Brain microvascular endothelial cell (primary cell): ENCODE measurements at regions not wholly inside any gene's neighbourhood (a gene's known extent, or its start where the extent isn't known, plus 50 kb on each side); places are given as distances from the start of the nearest gene placed in this dataset.

Source experiments
- DNase-seq: peaks from one replicate; pipeline ENCODE4 v3.0.0-alpha.2; 2020
- H3K27ac ChIP-seq: fragments of 250-450 bp; sonication (Bioruptor Pico); 2 replicates; pipeline ENCODE4 v1.5.1; 2020; ENCODE audit warnings: mild to moderate bottlenecking, moderate library complexity
- H3K27me3 ChIP-seq: fragments of 250-450 bp; sonication (Bioruptor Pico); replicated peaks from 2 replicates; pipeline ENCODE4 v1.5.1; 2020; ENCODE audit warnings: mild to moderate bottlenecking
- H3K36me3 ChIP-seq: fragments of 250-450 bp; sonication (Bioruptor Pico); replicated peaks from 2 replicates; pipeline ENCODE4 v1.5.1; 2020; ENCODE audit warnings: mild to moderate bottlenecking
- H3K4me3 ChIP-seq: 2 replicates; pipeline ENCODE4 v1.5.1; 2011; ENCODE audit warnings: low read depth, mild to moderate bottlenecking, control low read depth, low read length, moderate library complexity
- in situ Hi-C: cut with HindIII; loops from 2 replicates; pipeline ENCODE4 v1.10.0; 2017; ENCODE audit warnings: low sequenced_read_pairs, low pct_ligation_motif_present
- TF ChIP-seq, protein P1 (sequence below): IDR thresholded peaks from 2 replicates; pipeline ENCODE4 v1.5.1; 2011; ENCODE audit warnings: low read depth, mild to moderate bottlenecking, moderate library complexity, low read length, control low read depth, inconsistent platforms; ENCODE audit errors: missing control alignments

DNA sequence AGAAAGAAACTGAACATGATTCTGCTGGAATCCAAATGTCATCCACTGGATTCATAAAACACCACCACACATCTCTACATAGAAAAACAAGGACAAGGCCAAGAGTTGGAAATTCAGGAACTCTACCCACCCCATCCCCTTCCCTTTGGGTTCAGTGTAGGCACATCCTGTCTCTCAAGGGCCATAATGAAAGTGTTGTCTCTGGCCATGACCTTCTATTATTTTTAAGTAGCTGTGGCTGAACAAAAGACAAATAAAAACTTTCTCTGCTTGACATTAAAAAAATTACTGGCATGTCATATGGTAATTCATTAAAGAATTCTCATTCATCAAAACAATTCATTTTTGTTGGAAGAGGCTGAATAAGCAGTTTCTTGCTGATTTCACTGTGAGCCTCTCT, 54.9 kb upstream of the ZBTB18 start:
- in situ Hi-C loops = no loop called here
- Histone ChIP-seq H3K27ac (no peak overlapping the region), H3K36me3 (no peaks in the 10 kb centered on the region)

DNA sequence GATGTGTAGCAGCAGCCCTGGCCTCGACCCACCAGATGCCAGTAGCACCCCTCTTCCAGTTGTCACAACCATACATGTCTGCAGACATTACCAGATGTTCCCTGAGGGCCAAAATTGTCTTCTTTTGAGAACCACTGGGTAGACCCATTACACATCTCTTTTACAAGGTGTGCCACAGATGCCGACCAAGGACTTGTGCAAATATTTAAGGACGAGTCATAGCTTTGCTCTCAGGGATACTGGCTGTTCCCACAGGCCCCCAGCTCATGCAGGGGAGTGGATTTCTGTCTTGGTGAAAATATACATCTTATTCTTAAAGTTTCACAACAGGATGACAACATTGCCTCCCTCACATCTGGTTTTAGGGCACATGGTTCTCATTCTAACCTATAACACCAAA, 59.4 kb upstream of the ZBTB18 start:
- no peaks in the 10 kb centered on the region for H3K36me3 ChIP-seq
- TF ChIP-seq, protein P1, sequence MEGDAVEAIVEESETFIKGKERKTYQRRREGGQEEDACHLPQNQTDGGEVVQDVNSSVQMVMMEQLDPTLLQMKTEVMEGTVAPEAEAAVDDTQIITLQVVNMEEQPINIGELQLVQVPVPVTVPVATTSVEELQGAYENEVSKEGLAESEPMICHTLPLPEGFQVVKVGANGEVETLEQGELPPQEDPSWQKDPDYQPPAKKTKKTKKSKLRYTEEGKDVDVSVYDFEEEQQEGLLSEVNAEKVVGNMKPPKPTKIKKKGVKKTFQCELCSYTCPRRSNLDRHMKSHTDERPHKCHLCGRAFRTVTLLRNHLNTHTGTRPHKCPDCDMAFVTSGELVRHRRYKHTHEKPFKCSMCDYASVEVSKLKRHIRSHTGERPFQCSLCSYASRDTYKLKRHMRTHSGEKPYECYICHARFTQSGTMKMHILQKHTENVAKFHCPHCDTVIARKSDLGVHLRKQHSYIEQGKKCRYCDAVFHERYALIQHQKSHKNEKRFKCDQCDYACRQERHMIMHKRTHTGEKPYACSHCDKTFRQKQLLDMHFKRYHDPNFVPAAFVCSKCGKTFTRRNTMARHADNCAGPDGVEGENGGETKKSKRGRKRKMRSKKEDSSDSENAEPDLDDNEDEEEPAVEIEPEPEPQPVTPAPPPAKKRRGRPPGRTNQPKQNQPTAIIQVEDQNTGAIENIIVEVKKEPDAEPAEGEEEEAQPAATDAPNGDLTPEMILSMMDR = no peak
- H3K27me3 ChIP-seq = no peaks in the 10 kb centered on the region
- DNase-seq = no peak
- H3K4me3 ChIP-seq = no peak overlapping the region
- H3K27ac ChIP-seq = no peak overlapping the region
- in situ Hi-C loops = no loop called here

More for the DNA sequence above, 54.9 kb upstream of the ZBTB18 start:
- DNase-seq = no peak
- Histone ChIP-seq H3K4me3 (no peak overlapping the region), H3K27me3 (no peaks in the 10 kb centered on the region)
- TF ChIP-seq, protein P1 = no peak

DNA sequence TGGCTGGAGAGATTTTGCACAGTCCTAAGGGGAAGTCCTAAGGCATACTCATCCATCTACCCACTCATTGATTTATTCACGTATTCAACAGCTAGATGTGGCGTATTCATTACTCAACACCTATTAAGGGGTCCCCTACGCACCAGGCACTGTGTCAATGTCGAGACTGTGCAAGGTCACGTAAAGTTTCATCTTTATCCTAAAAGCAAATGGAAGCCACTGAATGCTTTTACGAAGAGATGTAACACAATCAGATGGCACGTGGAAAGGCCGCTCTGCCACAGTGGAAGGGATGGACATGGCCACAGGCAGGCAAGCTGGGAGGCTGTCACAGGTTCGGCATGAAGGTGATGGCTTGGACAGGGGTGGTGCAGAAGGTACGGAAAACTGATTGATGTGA, 66.3 kb upstream of the ZBTB18 start:
- in situ Hi-C loops = no loop called here
- no peaks in the 10 kb centered on the region for H3K27me3 ChIP-seq
- TF ChIP-seq, protein P1 = no peak
- H3K36me3 ChIP-seq = no peaks in the 10 kb centered on the region
- no peak overlapping the region for H3K4me3 ChIP-seq
- DNase-seq = no peak
- no peak overlapping the region for H3K27ac ChIP-seq

DNA sequence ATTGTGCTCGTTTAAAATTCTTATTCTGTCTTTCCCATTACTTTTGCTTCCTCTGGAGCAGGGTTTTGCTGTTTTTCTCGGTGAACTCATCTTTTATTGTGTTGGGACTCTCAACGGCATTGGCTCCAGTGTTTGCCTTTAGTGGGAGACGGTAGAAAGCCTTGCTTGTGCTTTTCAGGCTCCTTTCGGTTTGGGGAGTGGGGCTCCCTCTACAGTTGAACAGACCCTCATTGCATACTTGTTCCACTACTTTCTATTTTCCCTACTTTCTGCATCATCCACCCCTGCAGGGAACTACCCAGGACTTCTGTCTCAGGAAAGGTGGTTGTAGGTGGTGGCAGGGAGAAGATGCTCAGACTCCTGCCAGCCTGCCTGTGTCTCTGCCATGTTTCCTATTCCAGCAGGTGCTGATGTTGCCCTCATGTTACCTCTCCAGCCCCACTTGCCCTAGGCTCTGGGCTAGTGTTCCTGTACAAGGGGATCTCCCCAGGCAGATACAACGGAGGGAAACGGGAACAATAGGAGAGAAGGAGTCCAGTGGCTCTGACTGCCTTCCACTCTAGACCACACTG, 68.5 kb upstream of the ZBTB18 start:
- in situ Hi-C loops = no loop called here
- Histone ChIP-seq H3K36me3 (no peaks in the 10 kb centered on the region), H3K4me3 (no peak overlapping the region), H3K27ac (no peak overlapping the region), H3K27me3 (no peaks in the 10 kb centered on the region)
- no peak for DNase-seq
- TF ChIP-seq, protein P1 = peak; percentile 48

DNA sequence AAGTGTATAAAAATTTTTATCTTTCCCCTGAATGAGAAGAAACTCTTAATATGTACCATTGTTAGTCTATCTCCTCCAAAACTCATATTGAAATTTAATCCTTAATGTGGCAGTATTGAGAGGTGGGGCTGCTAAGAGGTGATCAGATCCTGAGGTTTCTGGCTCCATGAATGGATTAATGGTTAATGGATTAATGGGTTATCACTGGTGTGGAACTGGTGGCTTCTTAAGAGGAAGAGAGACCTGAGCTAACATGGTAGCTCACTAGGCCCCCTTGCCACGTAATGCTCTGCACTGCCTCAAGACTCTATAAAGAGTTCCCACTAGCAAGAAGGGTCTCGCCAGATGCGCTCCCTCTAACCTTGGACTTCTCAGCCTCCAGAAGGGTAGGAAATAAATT, 70.6 kb upstream of the ZBTB18 start:
- Histone ChIP-seq H3K4me3 (no peak overlapping the region), H3K36me3 (no peaks in the 10 kb centered on the region), H3K27ac (no peak overlapping the region), H3K27me3 (no peaks in the 10 kb centered on the region)
- TF ChIP-seq, protein P1 = no peak
- in situ Hi-C loops = no loop called here
- no peak for DNase-seq

DNA sequence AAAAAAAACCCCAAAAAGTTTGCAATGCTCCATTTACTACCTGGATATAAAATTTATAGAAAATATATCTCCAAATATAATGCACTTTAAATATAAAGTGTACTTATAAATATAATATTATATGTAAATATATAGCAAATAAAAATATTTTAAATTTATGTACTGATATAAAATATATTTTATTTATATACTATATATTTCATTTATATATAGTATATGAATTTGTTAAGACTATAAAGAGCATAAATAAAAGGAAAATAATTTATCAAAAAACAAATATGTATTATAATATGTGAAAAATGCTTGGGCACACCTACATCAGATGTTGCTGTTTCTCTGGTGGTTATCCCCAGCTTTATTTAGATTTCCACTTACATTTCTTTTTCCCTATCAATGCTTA, 71.0 kb upstream of the ZBTB18 start:
- no peak for DNase-seq
- TF ChIP-seq, protein P1 = no peak
- H3K36me3 ChIP-seq = no peaks in the 10 kb centered on the region
- H3K4me3 ChIP-seq = no peak overlapping the region
- in situ Hi-C loops = no loop called here
- no peak overlapping the region for H3K27ac ChIP-seq
- H3K27me3 ChIP-seq = no peaks in the 10 kb centered on the region
